H9 (cell line): ENCODE measurements at regions not wholly inside any gene's neighbourhood (a gene's known extent, or its start where the extent isn't known, plus 50 kb on each side); places are given as distances from the start of the nearest gene placed in this dataset.

Source experiments
- DNase-seq: peaks from one replicate; pipeline ENCODE4 v3.0.0-alpha.2; 2017
- H2AFZ ChIP-seq: one replicate; pipeline ENCODE4 v1.6.1; 2013; ENCODE audit warnings: mild to moderate bottlenecking, low read length, control low read depth, moderate library complexity
- H2AK5ac ChIP-seq: 2 replicates; pipeline ENCODE4 v1.6.1; 2013; ENCODE audit warnings: low read length, control low read depth, mixed read lengths; ENCODE audit not compliant: insufficient read length
- H2BK120ac ChIP-seq: one replicate; pipeline ENCODE4 v1.6.1; 2013; ENCODE audit warnings: low read depth, mild to moderate bottlenecking, low read length, control low read depth, inconsistent platforms; ENCODE audit not compliant: poor library complexity, severe bottlenecking
- H2BK12ac ChIP-seq: 2 replicates; pipeline ENCODE4 v1.6.1; 2013; ENCODE audit warnings: low read length, control low read depth, mixed read lengths, low read depth; ENCODE audit not compliant: insufficient read length
- H2BK15ac ChIP-seq: 2 replicates; pipeline ENCODE4 v1.6.1; 2013; ENCODE audit warnings: low read depth, low read length, control low read depth
- H2BK20ac ChIP-seq: one replicate; pipeline ENCODE4 v1.6.1; 2013; ENCODE audit warnings: low read depth, mild to moderate bottlenecking, low read length, control low read depth, inconsistent platforms; ENCODE audit not compliant: poor library complexity, severe bottlenecking
- H2BK5ac ChIP-seq: 2 replicates; pipeline ENCODE4 v1.6.1; 2013; ENCODE audit warnings: low read length, control low read depth, mixed read lengths; ENCODE audit not compliant: insufficient read length
- H3K14ac ChIP-seq: 2 replicates; pipeline ENCODE4 v1.6.1; 2013; ENCODE audit warnings: low read length, control low read depth; ENCODE audit not compliant: insufficient read depth
- H3K18ac ChIP-seq: 2 replicates; pipeline ENCODE4 v1.6.1; 2013; ENCODE audit warnings: low read depth, mild to moderate bottlenecking, mixed read lengths, low read length, control low read depth; ENCODE audit not compliant: insufficient read length
- H3K23ac ChIP-seq: 2 replicates; pipeline ENCODE4 v1.6.1; 2013; ENCODE audit warnings: low read length, control low read depth, mixed read lengths, low read depth; ENCODE audit not compliant: insufficient read length
- H3K23me2 ChIP-seq: 2 replicates; pipeline ENCODE4 v1.6.1; 2013; ENCODE audit warnings: low read depth, mild to moderate bottlenecking, mixed read lengths, low read length, control low read depth; ENCODE audit not compliant: insufficient read length, poor library complexity, severe bottlenecking
- H3K27ac ChIP-seq: 2 replicates; pipeline ENCODE4 v1.5.1; 2013; ENCODE audit warnings: low read length, control low read depth, mixed read lengths, low read depth; ENCODE audit not compliant: insufficient read length
- H3K27me3 ChIP-seq: 2 replicates; pipeline ENCODE4 v1.6.1; 2013; ENCODE audit warnings: low read length, control low read depth, inconsistent platforms; ENCODE audit not compliant: insufficient read depth
- H3K4ac ChIP-seq: 2 replicates; pipeline ENCODE4 v1.6.1; 2013; ENCODE audit warnings: low read depth, mild to moderate bottlenecking, control low read depth, inconsistent platforms, low read length, moderate library complexity
- H3K4me1 ChIP-seq: 2 replicates; pipeline ENCODE4 v1.6.1; 2013; ENCODE audit warnings: low read length, control low read depth, inconsistent platforms; ENCODE audit not compliant: insufficient read depth
- H3K4me2 ChIP-seq: 2 replicates; pipeline ENCODE4 v1.6.1; 2013; ENCODE audit warnings: low read length, control low read depth, mixed read lengths; ENCODE audit not compliant: insufficient read length, insufficient read depth
- H3K56ac ChIP-seq: 2 replicates; pipeline ENCODE4 v1.6.1; 2013; ENCODE audit warnings: low read depth, mild to moderate bottlenecking, mixed read lengths, low read length, control low read depth; ENCODE audit not compliant: insufficient read length
- H3K79me1 ChIP-seq: 2 replicates; pipeline ENCODE4 v1.6.1; 2013; ENCODE audit warnings: low read depth, mild to moderate bottlenecking, moderate library complexity, low read length, control low read depth, inconsistent platforms; ENCODE audit not compliant: insufficient read depth, poor library complexity, severe bottlenecking
- H3K79me2 ChIP-seq: 2 replicates; pipeline ENCODE4 v1.6.1; 2013; ENCODE audit warnings: low read length, control low read depth, inconsistent platforms; ENCODE audit not compliant: insufficient read depth
- H3K9ac ChIP-seq: 2 replicates; pipeline ENCODE4 v1.6.1; 2013; ENCODE audit warnings: low read length, control low read depth, mixed read lengths; ENCODE audit not compliant: insufficient read length; ENCODE audit errors: extremely low read depth
- H3K9me3 ChIP-seq: one replicate; pipeline ENCODE4 v1.6.1; 2013; ENCODE audit warnings: low read depth, low read length, inconsistent platforms; ENCODE audit not compliant: control insufficient read depth
- H3T11ph ChIP-seq: one replicate; pipeline ENCODE4 v1.6.1; 2013; ENCODE audit warnings: mild to moderate bottlenecking, low read length, control low read depth, inconsistent platforms
- H4K20me1 ChIP-seq: one replicate; pipeline ENCODE4 v1.6.1; 2013; ENCODE audit not compliant: control insufficient read depth, insufficient read length, insufficient read depth
- H4K5ac ChIP-seq: 2 replicates; pipeline ENCODE4 v1.6.1; 2013; ENCODE audit warnings: low read depth, mild to moderate bottlenecking, mixed read lengths, low read length, control low read depth; ENCODE audit not compliant: insufficient read length
- H4K8ac ChIP-seq: replicated peaks from 2 replicates; pipeline ENCODE4 v1.6.1; 2013; ENCODE audit warnings: low read length, control low read depth, mixed read lengths, low read depth; ENCODE audit not compliant: insufficient read length
- H4K91ac ChIP-seq: 2 replicates; pipeline ENCODE4 v1.6.1; 2013; ENCODE audit warnings: low read depth, mild to moderate bottlenecking, moderate library complexity, mixed read lengths, low read length, control low read depth; ENCODE audit not compliant: insufficient read length
- H3K27ac Mint-ChIP-seq, 3 experiments: 2 replicates in 2 of 3; 3 replicates in 1 of 3; pipeline ENCODE4 v1.8.0; 2020 to 2021; ENCODE audit warnings: mixed read lengths in 3 of 3, mild to moderate bottlenecking in 1 of 3, moderate library complexity in 1 of 3
- H3K27me3 Mint-ChIP-seq: 2 replicates; pipeline ENCODE4 v1.8.0; 2021; ENCODE audit warnings: low read depth, mild to moderate bottlenecking, moderate library complexity, mixed read lengths
- H3K36me3 Mint-ChIP-seq, 3 experiments: 2 replicates in 2 of 3; 3 replicates in 1 of 3; pipeline ENCODE4 v1.8.0; 2020 to 2021; ENCODE audit warnings: low read depth in 3 of 3, mixed read lengths in 3 of 3; ENCODE audit not compliant: insufficient read depth in 1 of 3
- H3K4me1 Mint-ChIP-seq, 2 experiments: 2 replicates each; pipeline ENCODE4 v1.8.0; 2020; ENCODE audit warnings: mixed read lengths in 2 of 2
- H3K4me3 Mint-ChIP-seq, 2 experiments: 2 replicates in 1 of 2; 3 replicates in 1 of 2; pipeline ENCODE4 v1.8.0; 2020 to 2021; ENCODE audit warnings: mild to moderate bottlenecking in 2 of 2, mixed read lengths in 2 of 2, moderate library complexity in 1 of 2
- H3K9me3 Mint-ChIP-seq, 2 experiments: 2 replicates in 1 of 2; 3 replicates in 1 of 2; pipeline ENCODE4 v1.8.0; 2020; ENCODE audit warnings: mild to moderate bottlenecking in 2 of 2, mixed read lengths in 2 of 2, moderate library complexity in 1 of 2
- WGBS: extraction: QIAGEN DNeasy Blood & Tissue Kit; methylation state at CpG from one replicate; pipeline ENCODE4 v1.1.7; 2013; ENCODE audit warnings: missing lambda C conversion rate, low lambda C conversion rate, mixed read lengths; ENCODE audit not compliant: insufficient read length; ENCODE audit errors: extremely low coverage; 5-methylcytosine and 5-hydroxymethylcytosine counted together
- TF ChIP-seq, protein P1 (sequence below): fragments of 200-600 bp; sonication (generic); conservative IDR thresholded peaks from 3 replicates; pipeline ENCODE4 v1.8.0; 2021; ENCODE audit warnings: antibody characterized with exemption, mild to moderate bottlenecking

- H3K9me3 Mint-ChIP-seq, result peaks cover 0 to 5% of the 10 kb centered on the region in 2 experiments; a peak in 1 of 5 replicates
- Histone ChIP-seq H3K9ac (no peak overlapping the region), H3K79me2 (no peaks in the 10 kb centered on the region), H4K20me1 (no peaks in the 10 kb centered on the region), H3K4me1 (no peaks in the 10 kb centered on the region), H3K14ac (no peak overlapping the region), H2BK120ac (no peak overlapping the region), H2BK15ac (no peak overlapping the region), H2BK12ac (no peak overlapping the region), H3T11ph (no peak overlapping the region), H2AK5ac (no peak overlapping the region), H3K18ac (no peak overlapping the region), H4K5ac (no peak overlapping the region), H3K27ac (no peak overlapping the region), H2AFZ (no peak overlapping the region), H3K23me2 (no peaks in the 10 kb centered on the region), H3K9me3 (no peaks in the 10 kb centered on the region), H3K56ac (no peak overlapping the region), H3K23ac (no peak overlapping the region), H2BK20ac (no peak overlapping the region), H4K91ac (no peak overlapping the region), H4K8ac (no peak overlapping the region), H3K79me1 (no peaks in the 10 kb centered on the region), H3K4me2 (no peak overlapping the region), H2BK5ac (no peak overlapping the region), H3K27me3 (no peaks in the 10 kb centered on the region), H3K4ac (no peak overlapping the region)
- no peak overlapping the region for H3K4me3 Mint-ChIP-seq
- H3K4me1 Mint-ChIP-seq, result peaks cover 14 to 19% of the 10 kb centered on the region in 2 experiments
- no CpG with 5 or more reads among the region's 2 CpGs for WGBS
- no peaks in the 10 kb centered on the region for H3K36me3 Mint-ChIP-seq
- peaks cover 2% of the 10 kb centered on the region; the same call in 1 of the 2 replicates for H3K27me3 Mint-ChIP-seq
- no peak overlapping the region for H3K27ac Mint-ChIP-seq
- TF ChIP-seq, protein P1, sequence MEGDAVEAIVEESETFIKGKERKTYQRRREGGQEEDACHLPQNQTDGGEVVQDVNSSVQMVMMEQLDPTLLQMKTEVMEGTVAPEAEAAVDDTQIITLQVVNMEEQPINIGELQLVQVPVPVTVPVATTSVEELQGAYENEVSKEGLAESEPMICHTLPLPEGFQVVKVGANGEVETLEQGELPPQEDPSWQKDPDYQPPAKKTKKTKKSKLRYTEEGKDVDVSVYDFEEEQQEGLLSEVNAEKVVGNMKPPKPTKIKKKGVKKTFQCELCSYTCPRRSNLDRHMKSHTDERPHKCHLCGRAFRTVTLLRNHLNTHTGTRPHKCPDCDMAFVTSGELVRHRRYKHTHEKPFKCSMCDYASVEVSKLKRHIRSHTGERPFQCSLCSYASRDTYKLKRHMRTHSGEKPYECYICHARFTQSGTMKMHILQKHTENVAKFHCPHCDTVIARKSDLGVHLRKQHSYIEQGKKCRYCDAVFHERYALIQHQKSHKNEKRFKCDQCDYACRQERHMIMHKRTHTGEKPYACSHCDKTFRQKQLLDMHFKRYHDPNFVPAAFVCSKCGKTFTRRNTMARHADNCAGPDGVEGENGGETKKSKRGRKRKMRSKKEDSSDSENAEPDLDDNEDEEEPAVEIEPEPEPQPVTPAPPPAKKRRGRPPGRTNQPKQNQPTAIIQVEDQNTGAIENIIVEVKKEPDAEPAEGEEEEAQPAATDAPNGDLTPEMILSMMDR, result no peak
- no peak for DNase-seq
Observed at GRCh38 chr2:22361571-22361970, 1023.4 kb upstream of the KLHL29 start.
